ENCODE measurements at regions not wholly inside any gene's neighbourhood (a gene's known extent, or its start where the extent isn't known, plus 50 kb on each side); places are given as distances from the start of the nearest gene placed in this dataset.

GRCh38 chr1:167145965-167146364 lies 52.1 kb downstream of the STYXL2 start:
- Mint-ChIP-seq H3K27me3 (ENCODE audit: unreplicated experiment) (no peaks in the 10 kb centered on the region), H3K4me3 (ENCODE audit: unreplicated experiment) (no peak overlapping the region), H3K4me1 (ENCODE audit: low read depth, unreplicated experiment) (no peaks in the 10 kb centered on the region), H3K27ac (ENCODE audit: unreplicated experiment) (no peak overlapping the region), H3K9me3 (ENCODE audit: unreplicated experiment) (peaks cover 7% of the 10 kb centered on the region), H3K36me3 (ENCODE audit: unreplicated experiment) (peaks cover 15% of the 10 kb centered on the region)
- TF ChIP-seq, protein P1, sequence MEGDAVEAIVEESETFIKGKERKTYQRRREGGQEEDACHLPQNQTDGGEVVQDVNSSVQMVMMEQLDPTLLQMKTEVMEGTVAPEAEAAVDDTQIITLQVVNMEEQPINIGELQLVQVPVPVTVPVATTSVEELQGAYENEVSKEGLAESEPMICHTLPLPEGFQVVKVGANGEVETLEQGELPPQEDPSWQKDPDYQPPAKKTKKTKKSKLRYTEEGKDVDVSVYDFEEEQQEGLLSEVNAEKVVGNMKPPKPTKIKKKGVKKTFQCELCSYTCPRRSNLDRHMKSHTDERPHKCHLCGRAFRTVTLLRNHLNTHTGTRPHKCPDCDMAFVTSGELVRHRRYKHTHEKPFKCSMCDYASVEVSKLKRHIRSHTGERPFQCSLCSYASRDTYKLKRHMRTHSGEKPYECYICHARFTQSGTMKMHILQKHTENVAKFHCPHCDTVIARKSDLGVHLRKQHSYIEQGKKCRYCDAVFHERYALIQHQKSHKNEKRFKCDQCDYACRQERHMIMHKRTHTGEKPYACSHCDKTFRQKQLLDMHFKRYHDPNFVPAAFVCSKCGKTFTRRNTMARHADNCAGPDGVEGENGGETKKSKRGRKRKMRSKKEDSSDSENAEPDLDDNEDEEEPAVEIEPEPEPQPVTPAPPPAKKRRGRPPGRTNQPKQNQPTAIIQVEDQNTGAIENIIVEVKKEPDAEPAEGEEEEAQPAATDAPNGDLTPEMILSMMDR (IDR thresholded peaks at IDR 0.05; ENCODE audit: partially characterized antibody, unreplicated experiment) = no peak
- DNase-seq = no peak

DNA sequence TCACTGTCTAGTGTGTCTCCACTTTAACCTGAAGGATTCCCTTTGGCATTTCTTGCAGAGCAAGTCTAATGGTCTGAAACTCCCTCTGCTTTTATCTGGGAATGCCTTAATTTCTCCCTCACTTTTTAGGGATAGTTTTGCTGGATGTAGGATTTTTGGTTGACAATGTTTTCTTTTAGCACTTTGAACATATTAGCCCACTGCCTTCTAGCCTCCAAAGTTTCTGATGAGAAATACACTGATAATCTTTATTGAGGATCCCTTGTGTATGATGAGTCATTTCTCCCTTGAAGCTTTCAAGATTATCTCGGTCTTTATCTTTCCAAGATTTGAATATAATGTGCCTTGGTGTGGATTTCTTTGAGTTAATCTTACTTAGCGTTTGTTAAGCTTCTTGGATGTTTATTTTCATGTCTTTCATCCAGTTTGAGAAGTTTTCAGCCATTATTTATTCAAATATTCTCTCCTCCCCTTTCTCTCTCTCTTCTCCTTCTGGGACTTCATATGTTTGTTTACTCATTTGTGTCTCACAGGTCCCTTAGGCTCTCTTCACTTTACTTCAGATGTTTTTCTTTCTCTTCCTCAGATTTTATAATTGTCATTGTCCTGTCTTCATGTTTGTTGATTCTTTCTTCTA lies 53.1 kb downstream of the STYXL2 start:
- Mint-ChIP-seq H3K27me3 (ENCODE audit: unreplicated experiment) (no peaks in the 10 kb centered on the region), H3K27ac (ENCODE audit: unreplicated experiment) (no peak overlapping the region), H3K9me3 (ENCODE audit: unreplicated experiment) (peaks cover 7% of the 10 kb centered on the region), H3K4me3 (ENCODE audit: unreplicated experiment) (no peak overlapping the region), H3K36me3 (ENCODE audit: unreplicated experiment) (peaks cover 15% of the 10 kb centered on the region), H3K4me1 (ENCODE audit: low read depth, unreplicated experiment) (no peaks in the 10 kb centered on the region)
- DNase-seq = no peak
- TF ChIP-seq, protein P1 (IDR thresholded peaks at IDR 0.05; ENCODE audit: partially characterized antibody, unreplicated experiment) = no peak

GRCh38 chr1:167148421-167148820 lies 54.5 kb downstream of the STYXL2 start:
- Mint-ChIP-seq H3K27ac (ENCODE audit: unreplicated experiment) (no peak overlapping the region), H3K9me3 (ENCODE audit: unreplicated experiment) (peaks cover 4% of the 10 kb centered on the region), H3K4me1 (ENCODE audit: low read depth, unreplicated experiment) (no peaks in the 10 kb centered on the region), H3K4me3 (ENCODE audit: unreplicated experiment) (no peak overlapping the region), H3K27me3 (ENCODE audit: unreplicated experiment) (no peaks in the 10 kb centered on the region), H3K36me3 (ENCODE audit: unreplicated experiment) (peaks cover 10% of the 10 kb centered on the region)
- no peak for DNase-seq
- TF ChIP-seq, protein P1 (IDR thresholded peaks at IDR 0.05; ENCODE audit: partially characterized antibody, unreplicated experiment) = no peak

GRCh38 chr1:167149793-167150491 lies 56.1 kb downstream of the STYXL2 start:
- TF ChIP-seq, protein P1 (IDR thresholded peaks at IDR 0.05; ENCODE audit: partially characterized antibody, unreplicated experiment) = no peak
- Mint-ChIP-seq H3K4me3 (ENCODE audit: unreplicated experiment) (no peak overlapping the region), H3K27me3 (ENCODE audit: unreplicated experiment) (no peaks in the 10 kb centered on the region), H3K9me3 (ENCODE audit: unreplicated experiment) (no peaks in the 10 kb centered on the region), H3K4me1 (ENCODE audit: low read depth, unreplicated experiment) (no peaks in the 10 kb centered on the region), H3K27ac (ENCODE audit: unreplicated experiment) (no peak overlapping the region), H3K36me3 (ENCODE audit: unreplicated experiment) (peaks cover 6% of the 10 kb centered on the region)
- no peak for DNase-seq

- Mint-ChIP-seq H3K36me3 (ENCODE audit: unreplicated experiment) (peaks cover 6% of the 10 kb centered on the region), H3K4me3 (ENCODE audit: unreplicated experiment) (no peak overlapping the region), H3K27me3 (ENCODE audit: unreplicated experiment) (no peaks in the 10 kb centered on the region), H3K9me3 (ENCODE audit: unreplicated experiment) (no peaks in the 10 kb centered on the region), H3K27ac (ENCODE audit: unreplicated experiment) (no peak overlapping the region), H3K4me1 (ENCODE audit: low read depth, unreplicated experiment) (no peaks in the 10 kb centered on the region)
- TF ChIP-seq, protein P1 (IDR thresholded peaks at IDR 0.05; ENCODE audit: partially characterized antibody, unreplicated experiment) = no peak
- DNase-seq = no peak
Observed at GRCh38 chr1:167150492-167150833, 56.6 kb downstream of the STYXL2 start.

Measured in glutamatergic neuron (in vitro differentiated cells).